ENCODE measurements at regions not wholly inside any gene's neighbourhood (a gene's known extent, or its start where the extent isn't known, plus 50 kb on each side); places are given as distances from the start of the nearest gene placed in this dataset.

DNA sequence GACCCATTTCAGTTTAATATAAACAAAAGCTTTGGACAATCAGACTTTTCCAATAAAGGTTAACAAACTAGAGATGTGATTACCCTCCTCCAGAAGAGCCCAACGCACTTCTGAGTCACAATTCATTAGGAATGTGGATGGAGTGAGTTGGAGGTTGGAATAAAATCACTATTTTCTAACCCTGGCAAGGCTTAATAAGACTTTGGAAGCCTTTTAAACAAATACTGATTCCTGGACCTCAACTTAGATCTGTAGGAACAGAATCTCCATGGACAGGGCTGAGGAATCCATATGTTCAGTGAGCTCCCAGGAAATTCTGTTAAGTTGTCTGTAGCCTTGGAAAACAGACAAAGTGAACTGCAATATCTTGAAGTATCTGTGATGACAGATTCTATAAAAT is 233.5 kb upstream of the ELL2 start:
- TF ChIP-seq, protein P1, sequence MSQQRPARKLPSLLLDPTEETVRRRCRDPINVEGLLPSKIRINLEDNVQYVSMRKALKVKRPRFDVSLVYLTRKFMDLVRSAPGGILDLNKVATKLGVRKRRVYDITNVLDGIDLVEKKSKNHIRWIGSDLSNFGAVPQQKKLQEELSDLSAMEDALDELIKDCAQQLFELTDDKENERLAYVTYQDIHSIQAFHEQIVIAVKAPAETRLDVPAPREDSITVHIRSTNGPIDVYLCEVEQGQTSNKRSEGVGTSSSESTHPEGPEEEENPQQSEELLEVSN (IDR thresholded peaks at IDR 0.05; ENCODE audit: borderline replicate concordance, low read depth), result no peak
- TF ChIP-seq KDM1A (IDR thresholded peaks at IDR 0.05; ENCODE audit: low read depth), result no peak

Measured in A549 (cell line).